ENCODE measurements at regions not wholly inside any gene's neighbourhood (a gene's known extent, or its start where the extent isn't known, plus 50 kb on each side); places are given as distances from the start of the nearest gene placed in this dataset.

- H3F3A ChIP-seq (ENCODE audit: insufficient read depth, low read depth), result no peaks in the 10 kb centered on the region
- H3K9me3 ChIP-seq (ENCODE audit: insufficient read depth, low read depth), result no peaks in the 10 kb centered on the region
- H3K4me2 ChIP-seq, result no peak overlapping the region
- POLR2A ChIA-PET (ENCODE audit: unreplicated experiment), result no interaction called here
- H3K4me1 ChIP-seq (replicated peaks; ENCODE audit: insufficient read depth), result no peaks in the 10 kb centered on the region
- no peaks in the 10 kb centered on the region for H3K79me2 ChIP-seq (ENCODE audit: low read depth)
- H3K36me3 ChIP-seq (ENCODE audit: low read depth), result no peaks in the 10 kb centered on the region
- no peaks in the 10 kb centered on the region for H3K9me2 ChIP-seq (ENCODE audit: insufficient read depth)
- H4K20me1 ChIP-seq (ENCODE audit: insufficient read depth), result no peaks in the 10 kb centered on the region
- CTCF ChIA-PET, result no interaction called here
- TF ChIP-seq CTCF (conservative IDR thresholded peaks at IDR 0.05), result no peak
- TF ChIP-seq EZH2 (IDR thresholded peaks at IDR 0.05; ENCODE audit: low read depth), result no peak
- no peak overlapping the region for H2AFZ ChIP-seq
- peaks cover 18% of the 10 kb centered on the region; the same call in 1 of the 2 replicates for H3K27me3 ChIP-seq (ENCODE audit: insufficient read depth, low read depth)
- intact Hi-C loops (cut with micrococcal nuclease; ENCODE audit: unreplicated experiment), result no loop called here
- no TSS peak for BruUV-seq (replicated peaks)
- H3K27ac ChIP-seq, result no peak overlapping the region
- no peak overlapping the region for H3K4me3 ChIP-seq
- DNase-seq, result no peak
Observed at GRCh38 chr5:61667525-61668218, 335.6 kb downstream of the ZSWIM6 start.

GRCh38 chr5:61669531-61669930 lies 337.5 kb downstream of the ZSWIM6 start:
- Histone ChIP-seq H3K36me3 (ENCODE audit: low read depth) (no peaks in the 10 kb centered on the region), H3K9me3 (ENCODE audit: insufficient read depth, low read depth) (no peaks in the 10 kb centered on the region), H3K27ac (no peak overlapping the region), H3K4me2 (no peak overlapping the region), H4K20me1 (ENCODE audit: insufficient read depth) (no peaks in the 10 kb centered on the region), H3F3A (ENCODE audit: insufficient read depth, low read depth) (no peaks in the 10 kb centered on the region), H3K4me1 (replicated peaks; ENCODE audit: insufficient read depth) (no peaks in the 10 kb centered on the region; the same call in 1 of the 2 replicates), H2AFZ (no peak overlapping the region), H3K4me3 (no peak overlapping the region), H3K27me3 (ENCODE audit: insufficient read depth, low read depth) (peaks cover 18% of the 10 kb centered on the region; the same call in 1 of the 2 replicates), H3K79me2 (ENCODE audit: low read depth) (no peaks in the 10 kb centered on the region), H3K9me2 (ENCODE audit: insufficient read depth) (no peaks in the 10 kb centered on the region)
- POLR2A ChIA-PET (ENCODE audit: unreplicated experiment), result no interaction called here
- no TSS peak for BruUV-seq (replicated peaks)
- CTCF ChIA-PET, result interaction anchor here (0.6 kb wide), 1 partner anchor 83 kb away, joined by 3 read pairs; no protein-coding TSS in a partner anchor
- no peak for DNase-seq
- no peak for TF ChIP-seq CTCF (conservative IDR thresholded peaks at IDR 0.05)
- no peak for TF ChIP-seq EZH2 (IDR thresholded peaks at IDR 0.05; ENCODE audit: low read depth)
- intact Hi-C loops (cut with micrococcal nuclease; ENCODE audit: unreplicated experiment), result no loop called here

GRCh38 chr5:61670941-61671340 lies 338.9 kb downstream of the ZSWIM6 start:
- H3K27me3 ChIP-seq (ENCODE audit: insufficient read depth, low read depth), result peaks cover 18% of the 10 kb centered on the region; the same call in 1 of the 2 replicates
- no peak overlapping the region for H3K27ac ChIP-seq
- TF ChIP-seq EZH2 (IDR thresholded peaks at IDR 0.05; ENCODE audit: low read depth), result no peak
- H3K4me1 ChIP-seq (replicated peaks; ENCODE audit: insufficient read depth), result no peaks in the 10 kb centered on the region; the same call in 1 of the 2 replicates
- DNase-seq, result no peak
- ChIA-PET CTCF (no interaction called here), POLR2A (ENCODE audit: unreplicated experiment) (no interaction called here)
- H3K9me3 ChIP-seq (ENCODE audit: insufficient read depth, low read depth), result no peaks in the 10 kb centered on the region
- H3K9me2 ChIP-seq (ENCODE audit: insufficient read depth), result no peaks in the 10 kb centered on the region
- H3K36me3 ChIP-seq (ENCODE audit: low read depth), result no peaks in the 10 kb centered on the region
- no peak overlapping the region for H2AFZ ChIP-seq
- no TSS peak for BruUV-seq (replicated peaks)
- H3K4me2 ChIP-seq, result no peak overlapping the region
- H3K4me3 ChIP-seq, result no peak overlapping the region
- intact Hi-C loops (cut with micrococcal nuclease; ENCODE audit: unreplicated experiment), result loop anchor here (10.0 kb wide), 1 partner anchor 134 kb away; no protein-coding TSS in a partner anchor
- no peaks in the 10 kb centered on the region for H4K20me1 ChIP-seq (ENCODE audit: insufficient read depth)
- no peaks in the 10 kb centered on the region for H3F3A ChIP-seq (ENCODE audit: insufficient read depth, low read depth)
- no peaks in the 10 kb centered on the region for H3K79me2 ChIP-seq (ENCODE audit: low read depth)
